OCI-LY1 (cell line): ENCODE measurements at regions not wholly inside any gene's neighbourhood (a gene's known extent, or its start where the extent isn't known, plus 50 kb on each side); places are given as distances from the start of the nearest gene placed in this dataset.

Experiments
- H2AFZ ChIP-seq: fragments of 200-600 bp; sonication (generic), shearing (Covaris generic); 2 replicates; pipeline ENCODE4 v1.6.0; 2014; ENCODE audit warnings: antibody characterized with exemption, mild to moderate bottlenecking, low read length
- H3F3A ChIP-seq: fragments of 200-600 bp; sonication (generic), shearing (Covaris generic); 2 replicates; pipeline ENCODE4 v1.6.0; 2014; ENCODE audit warnings: mild to moderate bottlenecking, antibody characterized with exemption, low read length, moderate library complexity; ENCODE audit not compliant: insufficient read depth
- H3K27ac ChIP-seq: fragments of 200-600 bp; sonication (generic); 2 replicates; pipeline ENCODE4 v1.5.1; 2014; ENCODE audit warnings: low read length, mixed run types, mild to moderate bottlenecking, low read depth; ENCODE audit not compliant: poor library complexity, severe bottlenecking
- H3K27me3 ChIP-seq: fragments of 200-600 bp; sonication (generic); 2 replicates; pipeline ENCODE4 v1.6.0; 2014; ENCODE audit warnings: antibody characterized with exemption, mild to moderate bottlenecking, low read length, moderate library complexity; ENCODE audit not compliant: insufficient read depth
- H3K36me3 ChIP-seq: fragments of 200-600 bp; sonication (generic); 2 replicates; pipeline ENCODE4 v1.6.1; 2014; ENCODE audit warnings: mild to moderate bottlenecking, antibody characterized with exemption, low read length, moderate library complexity, mixed read lengths; ENCODE audit not compliant: insufficient read depth
- H3K4me1 ChIP-seq: fragments of 200-600 bp; sonication (generic); 2 replicates; pipeline ENCODE4 v1.5.1; 2014; ENCODE audit warnings: mild to moderate bottlenecking, low read length, moderate library complexity; ENCODE audit not compliant: insufficient read depth, severe bottlenecking
- H3K4me2 ChIP-seq: fragments of 200-600 bp; sonication (generic), shearing (Covaris generic); 2 replicates; pipeline ENCODE4 v1.6.1; 2014; ENCODE audit warnings: low read length
- H3K4me3 ChIP-seq: fragments of 200-600 bp; sonication (generic); 2 replicates; pipeline ENCODE4 v1.5.1; 2014; ENCODE audit warnings: low read length, low read depth, mild to moderate bottlenecking, mixed read lengths; ENCODE audit not compliant: poor library complexity, severe bottlenecking
- H3K79me2 ChIP-seq: fragments of 200-600 bp; shearing (Covaris generic); 2 replicates; pipeline ENCODE4 v1.6.1; 2016; ENCODE audit warnings: mixed run types, low read length, mixed read lengths; ENCODE audit not compliant: insufficient read depth
- H3K9ac ChIP-seq: fragments of 200-600 bp; sonication (generic), shearing (Covaris generic); 2 replicates; pipeline ENCODE4 v1.6.1; 2014; ENCODE audit warnings: mild to moderate bottlenecking, low read length, mixed read lengths
- H3K9me2 ChIP-seq: fragments of 200-600 bp; sonication (generic), shearing (Covaris generic); 2 replicates; pipeline ENCODE4 v1.6.1; 2014; ENCODE audit warnings: low read depth, mild to moderate bottlenecking, low read length, mixed read lengths
- H3K9me3 ChIP-seq: fragments of 200-600 bp; shearing (Covaris generic); 2 replicates; pipeline ENCODE4 v1.6.1; 2014; ENCODE audit warnings: low read length, mixed read lengths
- H4K20me1 ChIP-seq: fragments of 200-600 bp; sonication (generic), shearing (Covaris generic); 2 replicates; pipeline ENCODE4 v1.6.0; 2016; ENCODE audit warnings: mild to moderate bottlenecking, low read length; ENCODE audit not compliant: insufficient read depth
- CTCF ChIP-seq: fragments of 200-600 bp; sonication (generic), shearing (Covaris generic); IDR thresholded peaks from 2 replicates; pipeline ENCODE4 v1.5.1; 2017; ENCODE audit warnings: mild to moderate bottlenecking, antibody characterized with exemption, low read length, moderate library complexity, mixed read lengths
- EZH2 ChIP-seq: fragments of 200-600 bp; sonication (generic), shearing (Covaris generic); IDR thresholded peaks from 2 replicates; pipeline ENCODE4 v1.8.0; 2017; ENCODE audit warnings: borderline replicate concordance, mixed run types, mild to moderate bottlenecking, antibody characterized with exemption, low read length, moderate library complexity, mixed read lengths

- Histone ChIP-seq H3K27me3 (no peaks in the 10 kb centered on the region), H3K79me2 (no peaks in the 10 kb centered on the region), H3K9ac (no peak overlapping the region), H3K36me3 (no peaks in the 10 kb centered on the region), H3K9me3 (no peaks in the 10 kb centered on the region), H3K27ac (no peak overlapping the region), H3K4me2 (no peak overlapping the region), H2AFZ (no peak overlapping the region), H3K4me1 (no peaks in the 10 kb centered on the region), H4K20me1 (no peaks in the 10 kb centered on the region), H3K9me2 (no peaks in the 10 kb centered on the region), H3K4me3 (no peak overlapping the region), H3F3A (no peaks in the 10 kb centered on the region)
- TF ChIP-seq CTCF: no peak
- no peak for TF ChIP-seq EZH2
Observed at GRCh38 chr2:168314236-168314635, 66.8 kb upstream of the STK39 start.

DNA sequence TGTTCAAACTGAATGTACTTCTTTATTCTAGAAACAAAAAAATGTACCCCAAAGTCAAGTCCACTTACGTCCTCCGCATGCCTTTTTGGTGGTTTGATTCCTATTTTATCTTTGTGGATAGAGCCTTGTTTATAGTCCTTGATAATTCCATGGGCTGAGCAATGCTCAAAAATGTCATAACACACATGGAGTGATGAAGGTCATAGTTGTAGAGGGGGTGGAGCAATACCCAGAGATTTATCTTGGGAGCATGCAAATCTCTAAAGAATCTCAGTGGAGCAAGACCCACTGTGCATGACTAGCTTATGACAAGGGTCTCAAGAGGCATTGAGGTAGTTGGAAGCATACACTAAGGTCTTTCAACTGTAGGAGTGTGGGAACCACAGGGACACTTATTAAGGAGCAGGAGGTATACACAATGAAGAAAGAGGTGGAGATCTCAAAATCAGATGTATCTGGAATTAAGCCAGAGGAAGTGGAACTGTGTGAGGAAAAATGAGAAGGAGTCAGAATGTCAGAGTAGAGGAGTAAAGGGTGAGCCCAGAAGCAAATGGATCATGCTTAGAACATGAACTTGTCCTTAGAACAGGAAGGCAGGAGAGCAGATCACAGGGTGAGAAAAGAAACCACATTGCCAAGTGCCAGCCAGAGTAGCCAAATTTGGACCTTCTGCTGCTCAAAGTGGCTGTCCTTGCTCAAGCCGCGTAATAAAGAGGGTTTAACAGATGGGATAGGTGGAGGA, 68.1 kb upstream of the STK39 start:
- no peaks in the 10 kb centered on the region for H3K79me2 ChIP-seq
- no peak overlapping the region for H3K4me2 ChIP-seq
- TF ChIP-seq CTCF (no peak), EZH2 (no peak)
- H2AFZ ChIP-seq: no peak overlapping the region
- no peak overlapping the region for H3K4me3 ChIP-seq
- no peaks in the 10 kb centered on the region for H3K27me3 ChIP-seq
- no peaks in the 10 kb centered on the region for H3K9me2 ChIP-seq
- H3K4me1 ChIP-seq: no peaks in the 10 kb centered on the region
- H3K36me3 ChIP-seq: no peaks in the 10 kb centered on the region
- no peaks in the 10 kb centered on the region for H3K9me3 ChIP-seq
- no peaks in the 10 kb centered on the region for H3F3A ChIP-seq
- no peak overlapping the region for H3K9ac ChIP-seq
- no peaks in the 10 kb centered on the region for H4K20me1 ChIP-seq
- H3K27ac ChIP-seq: no peak overlapping the region

GRCh38 chr2:168316073-168316440, 68.7 kb upstream of the STK39 start:
- Histone ChIP-seq H3K36me3 (no peaks in the 10 kb centered on the region), H2AFZ (no peak overlapping the region), H3K4me1 (no peaks in the 10 kb centered on the region), H3K9ac (no peak overlapping the region), H3K9me3 (no peaks in the 10 kb centered on the region), H4K20me1 (no peaks in the 10 kb centered on the region), H3K4me3 (no peak overlapping the region), H3K9me2 (no peaks in the 10 kb centered on the region), H3K27ac (no peak overlapping the region), H3K4me2 (no peak overlapping the region), H3K79me2 (no peaks in the 10 kb centered on the region), H3F3A (no peaks in the 10 kb centered on the region), H3K27me3 (no peaks in the 10 kb centered on the region)
- TF ChIP-seq CTCF (no peak), EZH2 (no peak)
